OCI-LY1 (cell line): ENCODE measurements at regions not wholly inside any gene's neighbourhood (a gene's known extent, or its start where the extent isn't known, plus 50 kb on each side); places are given as distances from the start of the nearest gene placed in this dataset.

ENCODE experiments used
- CTCF ChIP-seq: fragments of 200-600 bp; sonication (generic), shearing (Covaris generic); IDR thresholded peaks from 2 replicates; pipeline ENCODE4 v1.5.1; 2017; ENCODE audit warnings: mild to moderate bottlenecking, antibody characterized with exemption, low read length, moderate library complexity, mixed read lengths
- EZH2 ChIP-seq: fragments of 200-600 bp; sonication (generic), shearing (Covaris generic); IDR thresholded peaks from 2 replicates; pipeline ENCODE4 v1.8.0; 2017; ENCODE audit warnings: borderline replicate concordance, mixed run types, mild to moderate bottlenecking, antibody characterized with exemption, low read length, moderate library complexity, mixed read lengths

GRCh38 chr3:34863485-34863884, 775.8 kb upstream of the ARPP21 start:
- TF ChIP-seq CTCF (no peak), EZH2 (no peak)
